Neuron (in vitro differentiated cells): ENCODE measurements at regions not wholly inside any gene's neighbourhood (a gene's known extent, or its start where the extent isn't known, plus 50 kb on each side); places are given as distances from the start of the nearest gene placed in this dataset.

ENCODE experiments used
- H2AFZ ChIP-seq: one replicate; pipeline ENCODE4 v1.6.1; 2013; ENCODE audit warnings: low read depth, mild to moderate bottlenecking, inconsistent platforms, low read length, moderate library complexity
- H3K27me3 ChIP-seq: one replicate; pipeline ENCODE4 v1.6.1; 2013; ENCODE audit warnings: low read length; ENCODE audit not compliant: insufficient read depth
- H3K36me3 ChIP-seq: one replicate; pipeline ENCODE4 v1.6.1; 2013; ENCODE audit warnings: low read length; ENCODE audit not compliant: insufficient read depth
- H3K4me1 ChIP-seq: one replicate; pipeline ENCODE4 v1.6.1; 2013; ENCODE audit warnings: low read length; ENCODE audit not compliant: insufficient read depth
- H3K4me3 ChIP-seq: 2 replicates; pipeline ENCODE4 v1.5.1; 2013; ENCODE audit warnings: mild to moderate bottlenecking, low read length, moderate library complexity
- H3K9me3 ChIP-seq: one replicate; pipeline ENCODE4 v1.6.1; 2013; ENCODE audit warnings: low read length

- H3K4me1 ChIP-seq: peaks cover 28% of the 10 kb centered on the region
- H3K36me3 ChIP-seq: no peaks in the 10 kb centered on the region
Observed at GRCh38 chr10:31694126-31694685, 234.4 kb downstream of the ARHGAP12 start.

GRCh38 chr10:31693491-31693890 is 235.1 kb downstream of the ARHGAP12 start:
- H3K4me1 ChIP-seq: peaks cover 28% of the 10 kb centered on the region
- no peak overlapping the region for H3K4me3 ChIP-seq
- no peaks in the 10 kb centered on the region for H3K36me3 ChIP-seq
- no peak overlapping the region for H2AFZ ChIP-seq
- no peaks in the 10 kb centered on the region for H3K27me3 ChIP-seq
- peaks cover 3% of the 10 kb centered on the region for H3K9me3 ChIP-seq

More at GRCh38 chr10:31694126-31694685, 234.4 kb downstream of the ARHGAP12 start:
- no peak overlapping the region for H2AFZ ChIP-seq
- no peak overlapping the region for H3K4me3 ChIP-seq
- no peaks in the 10 kb centered on the region for H3K27me3 ChIP-seq
- H3K9me3 ChIP-seq: peaks cover 3% of the 10 kb centered on the region

GRCh38 chr10:31689233-31689632 is 239.4 kb downstream of the ARHGAP12 start:
- no peaks in the 10 kb centered on the region for H3K27me3 ChIP-seq
- peaks cover 7% of the 10 kb centered on the region for H3K4me1 ChIP-seq
- H3K4me3 ChIP-seq: no peak overlapping the region
- H3K9me3 ChIP-seq: peaks cover 7% of the 10 kb centered on the region
- no peak overlapping the region for H2AFZ ChIP-seq
- no peaks in the 10 kb centered on the region for H3K36me3 ChIP-seq

GRCh38 chr10:31687663-31688482 is 240.8 kb downstream of the ARHGAP12 start:
- Histone ChIP-seq H3K9me3 (peaks cover 7% of the 10 kb centered on the region), H2AFZ (no peak overlapping the region), H3K4me3 (no peak overlapping the region), H3K27me3 (no peaks in the 10 kb centered on the region), H3K36me3 (no peaks in the 10 kb centered on the region), H3K4me1 (no peaks in the 10 kb centered on the region)

GRCh38 chr10:31686599-31686998 is 242.0 kb downstream of the ARHGAP12 start:
- H3K4me3 ChIP-seq: no peak overlapping the region
- no peaks in the 10 kb centered on the region for H3K4me1 ChIP-seq
- H3K27me3 ChIP-seq: no peaks in the 10 kb centered on the region
- H3K9me3 ChIP-seq: peaks cover 7% of the 10 kb centered on the region
- H2AFZ ChIP-seq: no peak overlapping the region
- no peaks in the 10 kb centered on the region for H3K36me3 ChIP-seq

GRCh38 chr10:31683682-31684081 is 244.9 kb downstream of the ARHGAP12 start:
- no peak overlapping the region for H2AFZ ChIP-seq
- H3K4me3 ChIP-seq: no peak overlapping the region
- H3K36me3 ChIP-seq: no peaks in the 10 kb centered on the region
- H3K27me3 ChIP-seq: no peaks in the 10 kb centered on the region
- peaks cover 16% of the 10 kb centered on the region for H3K4me1 ChIP-seq
- H3K9me3 ChIP-seq: peaks cover 4% of the 10 kb centered on the region

GRCh38 chr10:31679936-31680335 is 248.7 kb downstream of the ARHGAP12 start:
- Histone ChIP-seq H3K27me3 (no peaks in the 10 kb centered on the region), H3K4me1 (peaks cover 37% of the 10 kb centered on the region), H3K9me3 (peaks cover 1% of the 10 kb centered on the region), H3K4me3 (no peak overlapping the region), H2AFZ (no peak overlapping the region), H3K36me3 (no peaks in the 10 kb centered on the region)

- Histone ChIP-seq H3K36me3 (no peaks in the 10 kb centered on the region), H3K4me3 (no peak overlapping the region), H3K4me1 (peaks cover 37% of the 10 kb centered on the region), H3K9me3 (peaks cover 3% of the 10 kb centered on the region), H2AFZ (no peak overlapping the region), H3K27me3 (no peaks in the 10 kb centered on the region)
Observed at GRCh38 chr10:31678575-31679516, 249.8 kb downstream of the ARHGAP12 start.

GRCh38 chr10:31678139-31678536 is 250.5 kb downstream of the ARHGAP12 start:
- H2AFZ ChIP-seq: no peak overlapping the region
- no peaks in the 10 kb centered on the region for H3K36me3 ChIP-seq
- H3K4me1 ChIP-seq: peaks cover 37% of the 10 kb centered on the region
- H3K4me3 ChIP-seq: peak overlapping the region; percentile 53
- no peaks in the 10 kb centered on the region for H3K27me3 ChIP-seq
- H3K9me3 ChIP-seq: peaks cover 3% of the 10 kb centered on the region

- Histone ChIP-seq H3K9me3 (peaks cover 3% of the 10 kb centered on the region), H2AFZ (peak overlapping the region; percentile 27), H3K4me3 (peak overlapping the region; percentile 53), H3K27me3 (no peaks in the 10 kb centered on the region), H3K4me1 (peaks cover 37% of the 10 kb centered on the region), H3K36me3 (no peaks in the 10 kb centered on the region)
Observed at GRCh38 chr10:31677195-31678138, 251.2 kb downstream of the ARHGAP12 start.

GRCh38 chr10:31675726-31676125 is 252.9 kb downstream of the ARHGAP12 start:
- H2AFZ ChIP-seq: no peak overlapping the region
- no peaks in the 10 kb centered on the region for H3K36me3 ChIP-seq
- peaks cover 37% of the 10 kb centered on the region for H3K4me1 ChIP-seq
- no peak overlapping the region for H3K4me3 ChIP-seq
- H3K9me3 ChIP-seq: peaks cover 7% of the 10 kb centered on the region
- no peaks in the 10 kb centered on the region for H3K27me3 ChIP-seq

GRCh38 chr10:31669357-31669756 is 259.3 kb downstream of the ARHGAP12 start:
- H3K4me3 ChIP-seq: no peak overlapping the region
- no peaks in the 10 kb centered on the region for H3K27me3 ChIP-seq
- no peaks in the 10 kb centered on the region for H3K4me1 ChIP-seq
- no peak overlapping the region for H2AFZ ChIP-seq
- peaks cover 5% of the 10 kb centered on the region for H3K9me3 ChIP-seq
- H3K36me3 ChIP-seq: no peaks in the 10 kb centered on the region
